ENCODE measurements at regions not wholly inside any gene's neighbourhood (a gene's known extent, or its start where the extent isn't known, plus 50 kb on each side); places are given as distances from the start of the nearest gene placed in this dataset.

DNA sequence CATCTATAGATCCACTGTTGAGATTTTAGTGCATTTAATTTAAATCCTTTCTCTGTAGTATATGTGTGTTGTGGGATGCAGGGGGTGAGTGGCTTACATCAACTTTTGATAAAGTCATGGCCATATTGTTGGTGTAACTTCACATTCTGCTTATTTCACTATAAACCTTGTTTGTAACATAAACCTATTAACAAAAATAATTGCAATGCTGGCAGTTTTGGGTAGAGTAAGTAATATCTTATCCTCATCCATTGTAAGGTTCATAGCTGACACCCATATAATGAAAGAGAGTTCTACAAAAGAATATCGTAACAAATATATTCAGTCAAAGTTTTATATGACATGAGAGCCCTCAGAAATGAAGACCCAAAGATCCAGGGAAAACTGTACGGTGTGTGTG lies 601.7 kb upstream of the ANO3 start:
- TF ChIP-seq EZH2phosphoT487 (IDR thresholded peaks at IDR 0.05; ENCODE audit: insufficient read depth, low read depth) (no peak), EZH2 (IDR thresholded peaks at IDR 0.05; ENCODE audit: insufficient read depth, poor library complexity, severe bottlenecking) (no peak)

All from GM23248 (cell line).